ENCODE measurements at regions not wholly inside any gene's neighbourhood (a gene's known extent, or its start where the extent isn't known, plus 50 kb on each side); places are given as distances from the start of the nearest gene placed in this dataset.

DNA sequence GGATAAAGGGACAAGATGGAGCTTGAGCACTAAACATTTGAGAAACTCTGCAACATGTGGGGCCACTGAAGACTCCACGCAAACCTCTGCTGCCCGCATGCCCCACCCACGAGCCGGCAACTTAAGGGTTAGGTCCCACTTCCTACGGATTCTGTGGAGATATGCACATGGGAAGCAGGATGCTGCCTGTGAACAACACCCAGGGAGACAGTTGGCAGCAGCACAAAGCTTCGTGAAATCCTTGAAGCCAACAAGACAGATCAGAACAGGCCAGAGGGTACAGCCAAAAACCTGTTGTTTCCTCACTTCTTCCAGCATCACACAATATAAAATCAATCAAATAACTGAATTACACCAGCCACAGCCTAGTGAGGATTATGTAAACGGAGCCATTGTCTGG lies 270.4 kb downstream of the ENC1 start:
- H3K9me2 ChIP-seq (ENCODE audit: insufficient read depth): 0 out of 2 replicates have a peak, but pooled peaks cover 4% of the 10 kb centered on the region
- Mint-ChIP-seq H3K4me1 (peaks cover 8% of the 10 kb centered on the region), H3K27me3 (ENCODE audit: insufficient read depth, low read depth, poor library complexity) (no peaks in the 10 kb centered on the region), H3K9me3 (no peaks in the 10 kb centered on the region), H3K27ac (no peak overlapping the region), H3K36me3 (ENCODE audit: low read depth) (no peaks in the 10 kb centered on the region), H3K4me3 (no peak overlapping the region)
- no peaks in the 10 kb centered on the region for H4K20me1 ChIP-seq (replicated peaks; ENCODE audit: insufficient read depth)
- no peaks in the 10 kb centered on the region for H3K79me2 ChIP-seq (replicated peaks; ENCODE audit: insufficient read depth)
- H3F3A ChIP-seq (replicated peaks; ENCODE audit: low read depth): no peaks in the 10 kb centered on the region
- no peaks in the 10 kb centered on the region for H3K27me3 ChIP-seq (ENCODE audit: insufficient read depth)
- 0 out of 2 replicates have a peak overlapping the region, but pooled peaks have one; percentile 28 for H2AFZ ChIP-seq
- no peak for DNase-seq (ENCODE audit: low spot score)
- H3K4me1 ChIP-seq (ENCODE audit: insufficient read depth): no peaks in the 10 kb centered on the region
- H3K27ac ChIP-seq (ENCODE audit: low read depth): no peak overlapping the region
- H3K4me2 ChIP-seq: no peak overlapping the region
- H3K36me3 ChIP-seq (ENCODE audit: insufficient read depth): no peaks in the 10 kb centered on the region
- no peak overlapping the region for H3K4me3 ChIP-seq
- no peak for ATAC-seq
- TF ChIP-seq EZH2 (IDR thresholded peaks at IDR 0.05; ENCODE audit: low read depth, unreplicated experiment): no peak
- no peak for TF ChIP-seq ZNF114 (CRISPR knock-in tag; IDR thresholded peaks at IDR 0.05)
- no peak for TF ChIP-seq EZH2phosphoT487 (IDR thresholded peaks at IDR 0.05; ENCODE audit: unreplicated experiment)
- TF ChIP-seq, protein P1, sequence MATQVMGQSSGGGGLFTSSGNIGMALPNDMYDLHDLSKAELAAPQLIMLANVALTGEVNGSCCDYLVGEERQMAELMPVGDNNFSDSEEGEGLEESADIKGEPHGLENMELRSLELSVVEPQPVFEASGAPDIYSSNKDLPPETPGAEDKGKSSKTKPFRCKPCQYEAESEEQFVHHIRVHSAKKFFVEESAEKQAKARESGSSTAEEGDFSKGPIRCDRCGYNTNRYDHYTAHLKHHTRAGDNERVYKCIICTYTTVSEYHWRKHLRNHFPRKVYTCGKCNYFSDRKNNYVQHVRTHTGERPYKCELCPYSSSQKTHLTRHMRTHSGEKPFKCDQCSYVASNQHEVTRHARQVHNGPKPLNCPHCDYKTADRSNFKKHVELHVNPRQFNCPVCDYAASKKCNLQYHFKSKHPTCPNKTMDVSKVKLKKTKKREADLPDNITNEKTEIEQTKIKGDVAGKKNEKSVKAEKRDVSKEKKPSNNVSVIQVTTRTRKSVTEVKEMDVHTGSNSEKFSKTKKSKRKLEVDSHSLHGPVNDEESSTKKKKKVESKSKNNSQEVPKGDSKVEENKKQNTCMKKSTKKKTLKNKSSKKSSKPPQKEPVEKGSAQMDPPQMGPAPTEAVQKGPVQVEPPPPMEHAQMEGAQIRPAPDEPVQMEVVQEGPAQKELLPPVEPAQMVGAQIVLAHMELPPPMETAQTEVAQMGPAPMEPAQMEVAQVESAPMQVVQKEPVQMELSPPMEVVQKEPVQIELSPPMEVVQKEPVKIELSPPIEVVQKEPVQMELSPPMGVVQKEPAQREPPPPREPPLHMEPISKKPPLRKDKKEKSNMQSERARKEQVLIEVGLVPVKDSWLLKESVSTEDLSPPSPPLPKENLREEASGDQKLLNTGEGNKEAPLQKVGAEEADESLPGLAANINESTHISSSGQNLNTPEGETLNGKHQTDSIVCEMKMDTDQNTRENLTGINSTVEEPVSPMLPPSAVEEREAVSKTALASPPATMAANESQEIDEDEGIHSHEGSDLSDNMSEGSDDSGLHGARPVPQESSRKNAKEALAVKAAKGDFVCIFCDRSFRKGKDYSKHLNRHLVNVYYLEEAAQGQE (IDR thresholded peaks at IDR 0.05; ENCODE audit: unreplicated experiment): no peak
- no peak for TF ChIP-seq POLR2AphosphoS5 (IDR thresholded peaks at IDR 0.05; ENCODE audit: low read depth)
- TF ChIP-seq CREB1 (CRISPR knock-in tag; IDR thresholded peaks at IDR 0.05; ENCODE audit: low read depth): no peak
- TF ChIP-seq STAT1 (IDR thresholded peaks at IDR 0.05; ENCODE audit: unreplicated experiment): no peak
- TF ChIP-seq, protein P2, sequence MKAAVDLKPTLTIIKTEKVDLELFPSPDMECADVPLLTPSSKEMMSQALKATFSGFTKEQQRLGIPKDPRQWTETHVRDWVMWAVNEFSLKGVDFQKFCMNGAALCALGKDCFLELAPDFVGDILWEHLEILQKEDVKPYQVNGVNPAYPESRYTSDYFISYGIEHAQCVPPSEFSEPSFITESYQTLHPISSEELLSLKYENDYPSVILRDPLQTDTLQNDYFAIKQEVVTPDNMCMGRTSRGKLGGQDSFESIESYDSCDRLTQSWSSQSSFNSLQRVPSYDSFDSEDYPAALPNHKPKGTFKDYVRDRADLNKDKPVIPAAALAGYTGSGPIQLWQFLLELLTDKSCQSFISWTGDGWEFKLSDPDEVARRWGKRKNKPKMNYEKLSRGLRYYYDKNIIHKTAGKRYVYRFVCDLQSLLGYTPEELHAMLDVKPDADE (IDR thresholded peaks at IDR 0.05): no peak
- TF ChIP-seq NANOG (IDR thresholded peaks at IDR 0.05; ENCODE audit: borderline replicate concordance): no peak

DNA sequence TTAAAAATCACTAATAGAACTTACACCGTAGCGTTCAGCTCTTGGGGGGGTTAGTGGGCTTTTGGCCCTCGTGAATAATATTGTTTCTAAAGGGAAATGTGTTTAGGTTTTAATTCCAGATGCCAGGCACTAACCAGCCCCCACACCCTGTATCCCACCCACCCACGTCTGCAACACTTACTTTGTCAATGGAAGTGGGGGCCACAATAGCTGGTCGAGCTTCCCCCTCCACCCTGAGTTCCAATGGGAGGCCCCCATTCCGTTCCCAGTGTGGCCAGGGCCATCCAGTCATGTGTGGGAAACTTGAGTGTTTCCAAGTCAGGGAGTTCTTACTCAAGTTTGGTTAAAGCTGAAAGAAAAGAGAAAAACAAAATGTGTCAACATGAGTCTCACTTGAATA lies 271.4 kb downstream of the ENC1 start:
- no peaks in the 10 kb centered on the region for H3K9me3 Mint-ChIP-seq
- no peak overlapping the region for H3K4me3 ChIP-seq
- TF ChIP-seq ZNF114 (CRISPR knock-in tag; IDR thresholded peaks at IDR 0.05): no peak
- TF ChIP-seq EZH2phosphoT487 (IDR thresholded peaks at IDR 0.05; ENCODE audit: unreplicated experiment): no peak
- no peak for TF ChIP-seq ZNF331 (CRISPR knock-in tag; IDR thresholded peaks at IDR 0.05; ENCODE audit: low read depth)
- TF ChIP-seq JUNB (IDR thresholded peaks at IDR 0.05; ENCODE audit: unreplicated experiment): no peak
- TF ChIP-seq, protein P3, sequence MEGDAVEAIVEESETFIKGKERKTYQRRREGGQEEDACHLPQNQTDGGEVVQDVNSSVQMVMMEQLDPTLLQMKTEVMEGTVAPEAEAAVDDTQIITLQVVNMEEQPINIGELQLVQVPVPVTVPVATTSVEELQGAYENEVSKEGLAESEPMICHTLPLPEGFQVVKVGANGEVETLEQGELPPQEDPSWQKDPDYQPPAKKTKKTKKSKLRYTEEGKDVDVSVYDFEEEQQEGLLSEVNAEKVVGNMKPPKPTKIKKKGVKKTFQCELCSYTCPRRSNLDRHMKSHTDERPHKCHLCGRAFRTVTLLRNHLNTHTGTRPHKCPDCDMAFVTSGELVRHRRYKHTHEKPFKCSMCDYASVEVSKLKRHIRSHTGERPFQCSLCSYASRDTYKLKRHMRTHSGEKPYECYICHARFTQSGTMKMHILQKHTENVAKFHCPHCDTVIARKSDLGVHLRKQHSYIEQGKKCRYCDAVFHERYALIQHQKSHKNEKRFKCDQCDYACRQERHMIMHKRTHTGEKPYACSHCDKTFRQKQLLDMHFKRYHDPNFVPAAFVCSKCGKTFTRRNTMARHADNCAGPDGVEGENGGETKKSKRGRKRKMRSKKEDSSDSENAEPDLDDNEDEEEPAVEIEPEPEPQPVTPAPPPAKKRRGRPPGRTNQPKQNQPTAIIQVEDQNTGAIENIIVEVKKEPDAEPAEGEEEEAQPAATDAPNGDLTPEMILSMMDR (conservative IDR thresholded peaks at IDR 0.05; ENCODE audit: low read depth in 2 of 2): no peak
- TF ChIP-seq CREB1 (CRISPR knock-in tag; IDR thresholded peaks at IDR 0.05; ENCODE audit: low read depth): no peak
- no peaks in the 10 kb centered on the region for H3K27me3 ChIP-seq (ENCODE audit: insufficient read depth)
- no peaks in the 10 kb centered on the region for H3K79me2 ChIP-seq (replicated peaks; ENCODE audit: insufficient read depth)
- H3K4me1 ChIP-seq (ENCODE audit: insufficient read depth): no peaks in the 10 kb centered on the region
- H3K9me2 ChIP-seq (ENCODE audit: insufficient read depth): 0 out of 2 replicates have a peak, but pooled peaks cover 5% of the 10 kb centered on the region
- H3K36me3 ChIP-seq (ENCODE audit: insufficient read depth): no peaks in the 10 kb centered on the region
- DNase-seq (ENCODE audit: low spot score): no peak
- H3K27ac Mint-ChIP-seq: no peak overlapping the region
- no peak for ATAC-seq
- no peak overlapping the region for H3K4me2 ChIP-seq
- H2AFZ ChIP-seq: no peak overlapping the region
- H3K27ac ChIP-seq (ENCODE audit: low read depth): no peak overlapping the region
- H3K36me3 Mint-ChIP-seq (ENCODE audit: low read depth): no peaks in the 10 kb centered on the region
- no peaks in the 10 kb centered on the region for H4K20me1 ChIP-seq (replicated peaks; ENCODE audit: insufficient read depth)
- peaks cover 8% of the 10 kb centered on the region for H3K4me1 Mint-ChIP-seq
- no peaks in the 10 kb centered on the region for H3K27me3 Mint-ChIP-seq (ENCODE audit: insufficient read depth, low read depth, poor library complexity)
- H3K4me3 Mint-ChIP-seq: no peak overlapping the region
- no peaks in the 10 kb centered on the region for H3F3A ChIP-seq (replicated peaks; ENCODE audit: low read depth)

Data from GM23338 (cell line).